Skin of body (tissue), 1 donor: ENCODE measurements at regions not wholly inside any gene's neighbourhood (a gene's known extent, or its start where the extent isn't known, plus 50 kb on each side); places are given as distances from the start of the nearest gene placed in this dataset.

Experiments used
- DNase-seq: peaks from one replicate; lab custom pipeline; 2025; lab: John Stamatoyannopoulos, UW

DNA sequence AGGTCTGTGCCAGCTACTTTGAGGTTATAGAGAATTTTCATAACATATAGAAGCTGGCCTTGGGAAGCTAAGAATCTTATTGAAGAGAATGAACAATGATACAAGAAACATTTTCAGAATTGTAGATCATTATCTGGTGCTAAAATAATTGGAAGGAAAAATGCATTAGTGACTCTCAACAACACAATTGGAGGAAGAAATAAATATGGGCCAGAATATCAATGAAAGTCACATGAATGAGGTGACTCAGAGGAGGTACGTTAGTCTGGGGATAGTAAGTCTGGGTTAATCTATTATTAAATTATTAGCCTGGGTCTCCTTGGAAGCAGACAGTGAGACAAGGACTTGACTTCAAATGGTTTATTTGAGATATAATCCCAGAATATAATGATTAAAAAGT, 529.3 kb upstream of the SLIT2 start:
- DNase-seq = no peak

DNA sequence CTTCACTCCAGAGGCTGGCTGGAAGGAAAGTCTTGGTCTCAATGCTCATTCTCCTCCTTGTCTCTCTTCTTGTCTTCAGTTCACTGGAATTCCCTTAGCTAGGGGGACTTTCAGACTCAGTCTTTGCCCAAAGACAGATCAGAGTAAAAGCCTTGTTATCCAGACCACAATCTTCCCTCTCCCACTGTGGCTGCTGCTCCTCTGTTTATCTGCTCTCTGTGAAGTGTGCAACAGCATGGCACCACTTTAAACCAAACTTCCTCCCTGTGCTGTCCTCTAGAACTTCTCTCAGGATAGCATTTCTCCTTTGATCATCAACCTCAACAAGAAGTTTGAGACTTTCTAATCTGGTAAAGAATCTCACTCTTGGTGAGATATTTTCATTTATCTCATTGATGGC, 530.1 kb upstream of the SLIT2 start:
- no peak for DNase-seq

DNA sequence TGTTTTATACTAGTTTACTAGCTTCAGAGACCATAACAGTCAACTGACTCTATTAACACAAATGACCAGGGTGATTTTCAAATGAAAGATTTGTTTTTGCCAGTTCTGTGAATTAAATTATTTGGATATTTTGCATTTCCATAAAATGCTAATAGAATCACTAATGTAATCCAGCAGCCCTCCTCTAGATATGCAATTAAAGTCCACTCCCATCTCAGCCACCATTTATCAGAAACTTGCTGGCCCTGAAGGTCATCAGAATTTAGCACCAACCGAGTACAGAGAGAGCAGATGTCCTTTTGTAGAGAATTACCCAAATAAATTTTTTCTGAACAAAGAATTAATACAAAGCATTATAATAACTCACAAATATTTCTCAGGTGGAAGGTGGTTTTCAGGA, 531.1 kb upstream of the SLIT2 start:
- no peak for DNase-seq

DNA sequence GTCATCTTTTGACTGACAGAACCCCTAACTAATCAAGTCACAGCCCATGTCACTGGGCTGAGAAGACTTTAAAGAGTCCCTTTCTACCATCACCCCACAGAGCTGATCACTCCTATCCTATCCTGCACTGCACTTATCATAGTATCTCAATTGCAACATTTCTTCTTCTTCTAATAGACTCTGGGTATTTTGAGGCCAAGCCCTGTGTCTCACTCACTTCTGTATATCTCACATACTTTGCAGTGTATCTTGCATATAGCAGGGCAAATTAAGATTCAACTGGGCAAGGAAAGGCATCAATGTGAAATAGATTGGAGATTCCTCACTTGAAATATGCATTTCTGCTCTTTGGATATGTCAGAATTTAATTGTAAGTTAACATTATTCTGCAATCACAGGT, 531.5 kb upstream of the SLIT2 start:
- DNase-seq = no peak

DNA sequence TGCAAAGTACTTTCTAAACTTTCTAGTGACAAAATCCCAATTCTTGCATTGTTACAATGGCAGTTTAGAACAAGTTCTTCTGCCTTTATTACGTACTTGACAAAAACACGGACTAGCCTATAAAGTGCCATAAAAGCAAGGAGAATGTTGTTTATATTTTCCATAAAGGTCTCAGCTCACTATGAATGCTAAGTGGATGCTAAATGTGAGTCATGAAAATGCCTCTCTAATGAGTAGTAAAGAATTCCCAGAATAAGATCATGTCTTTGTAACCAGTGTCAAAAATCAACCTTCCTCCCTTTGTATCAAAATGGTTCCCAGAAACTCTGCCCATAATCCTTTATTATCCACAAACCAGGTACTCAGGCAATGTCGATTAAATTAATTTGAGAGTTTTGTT, 539.8 kb upstream of the SLIT2 start:
- DNase-seq = no peak

DNA sequence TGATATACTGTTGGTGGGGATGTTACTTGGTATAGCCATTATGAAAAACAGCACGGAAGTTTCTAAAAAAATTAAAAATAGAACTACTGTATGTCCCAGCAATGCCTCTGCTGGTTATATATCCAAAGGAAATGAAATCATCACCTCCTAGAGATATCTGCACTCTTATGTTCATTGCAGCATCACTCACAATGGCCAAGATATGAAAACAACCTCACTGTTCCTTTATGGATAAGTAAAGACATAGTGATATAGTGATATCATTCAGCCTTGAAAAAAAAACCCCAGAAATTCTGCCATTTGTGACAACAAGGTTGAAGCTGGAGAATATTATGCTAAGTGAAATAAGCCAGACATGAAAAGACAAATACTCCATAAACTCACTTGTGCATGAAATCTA, 543.8 kb upstream of the SLIT2 start:
- no peak for DNase-seq

DNA sequence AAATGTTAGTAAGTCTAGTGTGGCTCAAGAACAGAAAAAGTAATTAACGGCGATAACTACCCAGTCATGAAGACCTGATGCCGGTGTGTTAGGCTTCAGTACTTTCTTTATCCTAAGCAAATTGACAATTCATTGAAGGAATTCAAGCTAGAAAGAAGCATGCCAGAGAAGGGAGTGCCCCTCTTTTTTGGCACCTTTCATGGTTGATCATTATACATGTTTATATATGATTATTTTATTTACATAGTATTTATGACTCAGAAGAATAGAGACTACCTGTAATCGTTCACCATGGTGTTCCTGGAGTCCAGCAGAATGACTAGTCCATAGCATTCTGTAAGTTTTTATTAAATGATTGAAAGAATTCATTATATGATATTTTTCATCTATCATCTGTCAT, 548.3 kb upstream of the SLIT2 start:
- no peak for DNase-seq

DNA sequence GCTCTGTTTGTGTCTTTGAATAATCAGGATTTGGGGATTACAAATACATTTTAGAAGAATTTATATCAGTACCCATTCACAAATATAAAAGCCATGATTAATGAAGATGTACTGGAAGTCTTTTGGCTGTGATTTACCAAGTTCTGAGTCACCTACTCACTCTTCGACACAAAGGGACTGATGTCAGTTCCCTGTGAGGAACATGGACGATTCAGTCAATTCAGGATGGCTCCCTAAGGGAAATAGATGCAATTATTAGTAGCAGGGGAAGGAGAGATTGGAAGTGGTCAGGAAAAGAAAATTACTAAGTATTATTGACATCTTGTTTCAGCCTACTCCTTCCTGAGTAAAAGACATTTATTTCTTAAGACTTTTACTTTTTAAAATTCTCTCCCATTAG, 550.7 kb upstream of the SLIT2 start:
- no peak for DNase-seq

DNA sequence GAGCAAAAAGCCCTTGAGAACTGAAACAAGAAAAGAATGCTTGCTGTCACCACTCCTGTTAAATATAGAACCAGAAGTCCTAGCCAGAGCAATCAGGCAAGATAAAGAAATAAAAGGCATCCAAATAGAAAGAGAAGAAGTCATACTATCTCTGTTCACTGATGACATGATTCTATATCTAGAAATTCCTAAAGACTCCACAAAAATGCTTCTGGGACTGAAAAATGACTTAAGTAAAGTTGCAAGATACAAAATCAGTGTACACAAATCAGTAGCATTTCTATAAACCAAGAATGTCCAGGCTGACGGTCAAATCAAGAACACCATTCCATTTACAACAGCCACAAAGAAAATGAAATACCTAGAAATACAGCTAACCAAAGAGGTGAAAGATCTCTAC, 552.7 kb upstream of the SLIT2 start:
- no peak for DNase-seq

DNA sequence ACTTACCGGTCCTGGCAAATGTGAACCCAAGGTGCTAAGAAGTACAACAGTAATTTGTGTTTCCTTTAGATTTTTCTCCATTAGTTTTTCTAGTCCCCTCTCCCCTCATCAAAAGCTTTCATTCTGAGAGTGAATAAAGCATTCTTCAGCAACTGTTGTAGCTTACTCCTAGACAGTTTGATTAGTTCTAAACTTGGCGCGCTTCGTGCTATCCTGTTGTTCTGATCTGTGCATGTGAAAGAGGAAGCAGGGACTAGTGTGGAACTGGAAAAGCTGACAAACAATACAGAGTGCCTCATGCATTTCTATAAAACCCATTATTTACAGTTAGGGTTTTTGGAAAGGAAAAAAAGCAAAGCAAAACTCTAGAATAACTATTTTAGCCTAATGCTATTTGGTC, 556.9 kb upstream of the SLIT2 start:
- peak; percentile 25 for DNase-seq

DNA sequence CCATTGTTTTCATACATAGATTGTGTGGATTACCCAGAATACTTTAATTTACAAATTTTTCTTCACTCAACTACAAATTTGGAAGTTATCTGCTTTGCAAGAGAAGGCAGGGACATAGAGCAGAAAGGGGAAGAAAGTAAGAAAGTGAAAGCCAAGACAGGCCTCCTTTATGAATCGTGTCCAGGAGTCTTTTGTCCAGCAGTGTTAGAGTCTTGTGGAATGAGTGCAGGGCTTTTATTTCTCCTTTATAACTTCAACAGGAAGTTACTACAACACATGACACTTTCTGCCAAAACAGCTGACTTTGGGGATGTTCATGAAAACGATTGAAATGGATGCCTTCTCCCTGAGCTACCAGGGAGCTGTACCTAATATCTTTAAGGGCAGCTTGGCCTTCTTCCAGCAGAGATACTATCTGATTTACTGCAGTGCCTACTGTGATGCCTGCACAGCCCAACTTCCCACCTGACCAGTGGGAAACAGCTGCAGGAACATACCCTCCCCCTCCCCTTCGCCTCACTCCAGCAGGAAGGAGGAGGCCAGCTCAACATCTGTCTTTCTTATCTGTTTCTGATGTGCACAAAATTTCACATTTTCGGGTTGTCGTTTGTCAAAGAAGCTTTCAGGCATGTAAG, 557.7 kb upstream of the SLIT2 start:
- peak; percentile 72 for DNase-seq

DNA sequence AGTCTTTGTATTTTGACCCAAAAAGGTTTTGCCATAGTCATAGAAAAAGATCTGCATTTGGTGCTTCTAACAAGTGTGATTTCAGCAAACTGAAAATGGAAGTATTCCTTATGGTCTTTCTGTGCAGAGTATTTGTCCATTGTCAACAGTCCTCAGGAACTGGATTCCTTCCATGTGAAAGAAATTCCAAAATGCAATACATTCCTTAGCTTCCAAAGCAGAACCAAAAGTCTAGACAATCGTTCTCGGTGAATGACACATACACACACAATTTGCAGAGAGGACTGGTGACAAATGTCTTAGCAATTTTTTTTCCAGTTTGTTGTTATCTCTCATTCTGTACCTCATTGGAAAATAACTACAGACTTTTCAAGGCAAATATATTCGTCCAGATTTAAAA, 562.2 kb upstream of the SLIT2 start:
- DNase-seq = no peak

DNA sequence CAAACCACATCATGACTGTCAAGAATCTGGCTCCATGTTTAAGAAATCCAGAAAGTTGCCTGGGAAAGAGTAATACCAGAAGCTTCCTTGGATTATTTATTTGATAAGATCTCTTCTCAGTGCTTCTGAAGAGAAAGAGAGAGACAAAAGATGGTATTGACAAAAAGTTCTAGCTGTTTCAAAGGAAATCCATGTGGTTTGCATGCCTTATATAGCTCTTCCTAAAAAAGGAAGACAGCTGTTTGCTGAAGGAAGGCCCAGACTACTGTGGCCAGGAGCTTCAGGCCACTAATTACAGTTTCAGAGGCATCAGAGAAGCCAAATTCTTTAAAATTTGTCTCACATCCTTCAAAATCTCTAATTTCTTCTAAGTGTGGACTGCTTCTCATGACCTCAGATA, 565.2 kb upstream of the SLIT2 start:
- no peak for DNase-seq

DNA sequence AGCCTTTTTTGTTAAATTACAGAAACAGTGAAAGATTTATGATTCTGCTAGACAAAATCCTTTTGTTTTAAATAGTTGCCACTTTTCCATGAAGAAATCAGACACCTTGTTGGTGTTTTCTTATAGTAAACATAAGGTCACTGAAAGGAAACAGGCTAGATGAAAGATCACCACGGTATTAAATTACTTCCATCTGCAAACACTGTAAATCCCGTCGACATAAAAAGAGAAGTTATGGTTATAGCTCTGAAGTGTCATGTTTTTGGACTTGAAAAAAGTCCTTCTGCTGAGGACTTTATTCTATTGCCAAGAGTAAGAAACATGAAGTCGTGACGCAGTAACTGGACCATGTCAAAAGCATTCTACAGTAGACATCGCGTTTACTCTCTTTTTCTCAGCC, 567.6 kb upstream of the SLIT2 start:
- peak; percentile 66 for DNase-seq

DNA sequence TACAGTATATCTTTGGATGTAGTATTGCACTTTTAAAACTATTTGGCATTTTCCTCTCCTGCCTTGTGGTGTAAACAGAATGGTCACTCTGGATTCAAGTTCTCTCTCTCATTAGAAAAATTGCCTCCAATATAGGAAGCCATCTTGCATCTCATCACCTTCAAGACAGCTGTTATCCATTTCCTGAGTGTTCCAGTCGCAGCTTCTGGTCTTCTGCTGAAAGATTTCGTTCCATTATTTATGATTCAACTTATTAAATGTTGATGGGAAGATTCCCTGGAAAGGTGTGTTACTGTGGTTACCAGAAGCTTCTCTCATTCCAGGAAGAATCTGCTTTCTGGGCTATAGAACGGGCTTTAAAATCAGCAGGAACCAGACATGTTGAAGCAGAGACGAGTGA, 568.3 kb upstream of the SLIT2 start:
- no peak for DNase-seq

DNA sequence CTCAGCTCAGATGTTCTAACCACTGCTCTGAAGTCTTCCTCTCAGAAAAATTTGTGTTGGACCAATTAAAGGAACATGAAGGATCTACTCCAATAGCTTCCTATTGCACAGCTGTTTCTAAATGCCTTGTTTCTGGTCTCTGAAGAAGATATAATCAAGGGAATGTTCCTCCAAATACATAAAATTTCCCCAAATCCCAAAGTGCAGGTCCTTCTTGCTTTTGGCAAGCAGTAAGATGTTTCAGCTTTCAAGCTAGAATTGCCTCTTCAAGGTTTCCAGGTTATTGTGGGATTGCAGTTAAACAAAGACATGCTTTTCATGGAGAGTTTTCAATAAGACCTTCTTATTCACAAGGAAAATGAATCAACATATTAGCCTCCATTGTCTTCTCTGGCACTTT, 574.5 kb upstream of the SLIT2 start:
- DNase-seq = no peak

DNA sequence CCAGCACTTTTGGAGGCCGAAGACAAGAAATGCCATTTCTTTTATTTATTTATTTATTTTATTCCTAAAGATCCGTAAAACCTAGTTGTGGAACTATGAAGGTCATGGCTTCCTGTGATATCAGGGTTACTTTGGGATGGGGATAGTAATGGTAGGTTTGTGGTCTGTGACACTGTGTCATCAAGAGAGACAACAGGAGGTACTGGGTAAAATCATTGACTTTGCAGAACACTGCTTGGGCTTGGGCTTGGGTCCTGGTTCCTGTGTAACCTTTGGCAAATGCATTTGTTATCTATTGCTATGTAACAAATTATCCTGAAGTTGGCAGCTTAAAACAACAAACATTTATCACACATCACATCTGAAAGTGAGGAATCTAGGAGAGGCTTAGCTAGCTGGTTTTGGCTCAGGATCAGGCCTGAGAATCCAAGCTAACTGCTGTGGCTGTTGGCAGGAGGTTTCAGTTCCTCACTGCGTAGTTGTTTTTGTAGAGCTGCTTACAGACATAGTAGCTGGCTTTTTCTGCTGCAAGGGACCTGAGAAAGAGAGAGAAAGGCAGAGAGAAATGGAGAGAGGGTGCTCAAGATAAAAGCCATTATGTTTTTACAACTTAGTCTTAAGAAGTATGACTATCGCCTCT, 576.4 kb upstream of the SLIT2 start:
- DNase-seq = peak; percentile 10

DNA sequence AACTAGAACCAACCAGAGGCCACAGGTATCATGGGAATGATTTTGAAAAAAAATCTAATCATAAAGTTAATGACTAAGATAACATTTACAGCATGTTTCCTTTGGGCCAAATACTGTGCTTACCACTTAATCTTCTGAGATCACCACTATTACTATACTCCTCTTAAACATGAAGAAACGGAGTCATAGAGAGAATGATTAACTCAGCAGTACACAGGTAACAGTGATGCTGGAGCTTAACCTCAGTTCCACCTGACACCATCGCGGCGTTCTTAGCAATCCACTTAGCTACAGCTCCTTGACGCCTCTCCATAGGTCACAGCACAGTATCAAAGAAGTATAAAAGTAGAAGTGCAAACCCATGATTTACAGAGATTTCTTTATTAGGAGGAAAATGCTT, 592.6 kb upstream of the SLIT2 start:
- no peak for DNase-seq

DNA sequence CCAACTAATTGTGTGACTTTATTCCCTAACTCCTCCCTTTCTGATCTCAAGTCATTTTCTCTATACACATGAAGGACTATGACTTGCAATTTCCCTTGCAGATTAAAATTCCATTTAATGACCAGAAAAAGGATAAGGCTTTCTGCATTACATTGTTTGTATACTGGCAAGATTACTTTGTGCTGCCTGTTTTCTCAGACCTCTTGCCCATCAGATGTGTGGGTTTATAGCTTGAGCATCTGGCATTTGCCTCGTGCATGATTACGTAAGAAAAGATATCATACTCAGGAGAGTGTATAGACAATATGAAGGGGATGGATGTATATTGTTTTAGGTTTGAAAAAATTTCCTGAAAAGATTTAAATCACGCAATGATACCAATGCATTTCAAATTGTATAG, 593.8 kb upstream of the SLIT2 start:
- DNase-seq = no peak

DNA sequence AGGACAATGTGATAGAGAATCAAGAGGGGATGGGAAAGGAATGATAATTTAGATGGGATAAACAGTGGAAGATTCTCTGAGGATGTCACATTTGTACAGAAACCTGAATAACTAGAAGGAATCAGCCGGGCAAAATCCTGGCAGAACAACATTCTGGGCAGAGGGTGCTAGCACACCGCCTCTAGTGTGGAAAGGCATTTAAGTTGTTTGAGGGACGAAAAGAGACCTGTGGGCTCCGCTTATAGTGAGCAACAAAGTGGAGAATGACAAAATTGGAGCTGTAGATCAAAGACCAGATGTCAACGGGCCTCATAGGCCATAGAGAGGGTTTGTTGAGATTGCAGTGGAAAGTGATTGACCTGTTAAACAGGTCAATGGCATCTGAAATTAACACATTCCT, 596.0 kb upstream of the SLIT2 start:
- no peak for DNase-seq

DNA sequence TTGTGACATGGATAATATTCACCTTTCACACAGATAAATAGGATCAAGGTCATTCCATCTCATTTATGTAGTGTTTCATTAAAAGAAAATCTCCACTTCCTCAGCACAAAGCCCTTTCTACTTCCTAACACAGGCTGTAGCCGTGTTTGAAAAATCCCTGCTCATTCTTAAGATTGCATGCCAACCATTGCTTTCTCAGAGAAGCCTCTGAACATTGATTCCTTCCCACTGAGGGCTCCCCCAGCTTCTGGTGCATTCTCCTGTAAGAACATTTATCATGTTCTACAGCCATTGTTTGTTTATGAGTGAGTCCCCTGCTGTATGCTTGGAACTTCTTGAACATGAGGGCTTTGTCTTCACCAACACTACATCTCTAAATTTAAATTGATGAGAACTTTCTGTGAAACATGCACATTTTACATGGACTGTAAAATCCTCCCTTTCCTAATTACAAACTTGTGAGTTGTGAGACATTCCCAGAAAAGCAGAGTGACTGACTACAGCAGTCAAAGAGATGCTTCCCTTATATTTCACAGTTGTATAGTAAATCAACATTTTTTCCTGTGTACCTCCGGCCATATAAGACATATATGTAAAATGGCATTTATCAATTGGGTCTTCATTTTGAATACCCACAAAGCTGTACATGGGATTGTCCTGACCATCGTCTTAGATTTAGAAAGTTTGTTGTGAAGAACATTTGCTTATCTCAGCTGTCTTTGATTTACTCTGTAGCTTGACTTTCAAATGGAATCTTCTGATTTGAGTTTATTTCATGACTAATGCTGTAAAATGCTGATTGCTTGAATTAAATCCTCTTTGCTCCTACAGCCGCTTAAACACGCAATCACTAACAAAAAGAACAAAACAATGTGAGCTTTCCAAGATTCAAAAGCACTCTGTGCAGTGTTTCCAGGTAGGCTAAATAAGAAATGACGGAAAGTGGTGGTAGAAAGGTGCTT, 600.5 kb upstream of the SLIT2 start:
- peak; percentile 50 for DNase-seq

DNA sequence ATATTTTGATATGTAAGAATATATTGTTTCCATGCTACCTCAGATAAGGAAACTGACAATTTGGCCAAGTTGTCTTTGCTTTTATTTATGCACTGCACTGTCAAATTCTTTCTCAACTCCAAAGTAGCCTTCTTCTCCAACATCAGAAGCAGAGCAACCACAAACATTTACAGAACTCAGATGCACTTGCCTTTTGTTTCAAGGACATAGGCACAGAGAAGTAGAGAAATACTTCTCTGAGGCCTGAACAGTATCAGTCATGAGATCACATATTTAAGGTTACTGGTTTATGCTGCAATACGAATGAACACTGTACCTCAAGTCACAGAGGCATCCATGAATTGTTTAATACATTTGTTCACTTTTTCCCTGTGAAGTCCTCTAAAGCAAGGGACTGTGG, 606.1 kb upstream of the SLIT2 start:
- no peak for DNase-seq

DNA sequence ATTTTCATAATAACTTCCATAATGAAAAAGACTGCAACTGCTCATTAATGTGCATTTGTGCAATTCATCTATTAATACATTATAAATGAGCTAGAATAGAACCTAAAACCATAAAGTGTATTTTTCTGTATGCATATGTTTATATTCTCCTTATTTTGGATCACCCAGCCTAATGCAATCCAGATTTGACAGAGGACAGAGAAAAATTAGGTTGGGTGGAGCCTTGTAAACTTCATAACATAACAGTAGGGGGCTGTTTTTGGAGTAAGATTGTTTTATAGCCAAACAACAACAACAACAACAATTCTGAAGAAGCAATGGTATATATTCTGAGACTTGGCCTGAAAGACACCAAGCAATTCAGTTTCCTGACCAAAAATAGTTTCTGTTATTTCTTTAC, 615.3 kb upstream of the SLIT2 start:
- no peak for DNase-seq
